HG02798 (cell line): ENCODE measurements at regions not wholly inside any gene's neighbourhood (a gene's known extent, or its start where the extent isn't known, plus 50 kb on each side); places are given as distances from the start of the nearest gene placed in this dataset.

Experiments
- ATAC-seq: cut with Tn5 transposase; IDR thresholded peaks from one replicate; pipeline ENCODE4 v1.9.1; 2021; ENCODE audit warnings: mild to moderate bottlenecking; ENCODE audit not compliant: unreplicated experiment, poor library complexity

- no peak for ATAC-seq
Observed at GRCh38 chr6:98747273-98747672, 87.1 kb upstream of the POU3F2 start.

- no peak for ATAC-seq
Observed at GRCh38 chr6:98747960-98748359, 86.4 kb upstream of the POU3F2 start.

GRCh38 chr6:98759459-98759858, 74.9 kb upstream of the POU3F2 start:
- no peak for ATAC-seq

GRCh38 chr6:98764373-98764911, 69.9 kb upstream of the POU3F2 start:
- no peak for ATAC-seq

GRCh38 chr6:98769546-98769945, 64.8 kb upstream of the POU3F2 start:
- peak; percentile 59 for ATAC-seq

GRCh38 chr6:98775205-98775604, 59.2 kb upstream of the POU3F2 start:
- no peak for ATAC-seq

- peak; percentile 99 for ATAC-seq
Observed at GRCh38 chr6:98777762-98778161, 56.6 kb upstream of the POU3F2 start.

GRCh38 chr6:98779618-98780017, 54.8 kb upstream of the POU3F2 start:
- no peak for ATAC-seq

- ATAC-seq, result peak; percentile 40
Observed at GRCh38 chr6:98782772-98783171, 51.6 kb upstream of the POU3F2 start.

- ATAC-seq, result no peak
Observed at GRCh38 chr6:98783578-98783977, 50.8 kb upstream of the POU3F2 start.
